RWPE2 (cell line): ENCODE measurements at regions not wholly inside any gene's neighbourhood (a gene's known extent, or its start where the extent isn't known, plus 50 kb on each side); places are given as distances from the start of the nearest gene placed in this dataset.

Experiments
- ATAC-seq: fragments of 200-7000 bp; cut with Tn5 transposase; 3 replicates; pipeline ENCODE4 v1.9.1; 2021; ENCODE audit warnings: low read depth
- DNase-seq: peaks from one replicate; pipeline ENCODE4 v3.0.0-alpha.2; 2020; ENCODE audit warnings: low spot score
- H3K27ac ChIP-seq: fragments of 450-650 bp; 2 replicates; pipeline ENCODE4 v1.5.1; 2017; ENCODE audit warnings: mild to moderate bottlenecking; ENCODE audit not compliant: poor library complexity, severe bottlenecking
- H3K27me3 ChIP-seq: fragments of 250-450 bp; sonication (Bioruptor Pico); 2 replicates; pipeline ENCODE4 v1.5.1; 2021; ENCODE audit warnings: mild to moderate bottlenecking, moderate library complexity; ENCODE audit not compliant: insufficient read depth, poor library complexity, severe bottlenecking
- H3K36me3 ChIP-seq: fragments of 250-450 bp; sonication (Bioruptor Pico); 2 replicates; pipeline ENCODE4 v1.5.1; 2020; ENCODE audit warnings: low read depth, mild to moderate bottlenecking, moderate library complexity
- H3K4me1 ChIP-seq: fragments of 250-450 bp; sonication (Bioruptor Pico); 2 replicates; pipeline ENCODE4 v1.5.1; 2021; ENCODE audit warnings: mild to moderate bottlenecking, moderate library complexity; ENCODE audit not compliant: insufficient read depth, poor library complexity, severe bottlenecking
- H3K4me3 ChIP-seq: fragments of 250-450 bp; sonication (Bioruptor Pico); 2 replicates; pipeline ENCODE4 v1.5.1; 2021; ENCODE audit warnings: mild to moderate bottlenecking, moderate library complexity; ENCODE audit not compliant: severe bottlenecking
- H3K9me3 ChIP-seq: fragments of 250-450 bp; sonication (Bioruptor Pico); 2 replicates; pipeline ENCODE4 v1.5.1; 2021; ENCODE audit warnings: mild to moderate bottlenecking, moderate library complexity; ENCODE audit not compliant: severe bottlenecking
- TF ChIP-seq, protein P1 (sequence below): fragments of 450-650 bp; IDR thresholded peaks from one replicate; pipeline ENCODE4 v1.5.1; 2017; ENCODE audit warnings: mild to moderate bottlenecking, moderate library complexity; ENCODE audit not compliant: poor library complexity, severe bottlenecking

DNA sequence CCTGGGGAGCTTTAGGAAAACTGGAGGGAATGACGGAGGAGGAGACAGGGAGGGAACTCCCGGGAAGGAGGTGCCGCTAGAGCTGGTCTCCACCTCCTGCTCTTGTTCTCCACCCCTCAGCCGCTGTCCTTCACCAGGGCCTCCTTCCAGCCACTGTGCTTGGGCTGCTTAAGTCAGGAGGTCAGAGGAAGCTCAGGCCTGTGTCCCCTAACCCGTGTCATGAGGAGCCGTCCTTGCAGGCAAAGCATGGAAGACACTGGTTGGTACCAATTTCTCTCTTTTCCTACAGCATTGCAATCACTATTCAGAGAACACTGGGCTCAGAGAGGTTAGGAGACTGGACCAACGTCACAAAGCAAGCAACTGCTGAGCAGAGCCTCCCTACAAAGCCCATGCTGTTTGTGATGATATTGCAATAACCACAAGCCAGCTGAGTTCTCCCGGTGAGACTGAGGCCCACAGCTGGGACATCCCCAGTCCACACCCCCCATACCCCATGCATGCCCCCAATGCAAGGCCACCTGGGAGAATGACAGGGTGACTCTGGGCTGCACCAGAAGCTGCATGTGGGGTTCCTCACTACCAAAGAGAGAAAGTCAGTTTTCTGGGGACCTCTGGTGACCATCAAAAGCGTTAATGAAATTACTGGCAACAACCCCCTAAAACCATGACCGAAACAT, 427.5 kb downstream of the NPHP4 start:
- no peak for DNase-seq

DNA sequence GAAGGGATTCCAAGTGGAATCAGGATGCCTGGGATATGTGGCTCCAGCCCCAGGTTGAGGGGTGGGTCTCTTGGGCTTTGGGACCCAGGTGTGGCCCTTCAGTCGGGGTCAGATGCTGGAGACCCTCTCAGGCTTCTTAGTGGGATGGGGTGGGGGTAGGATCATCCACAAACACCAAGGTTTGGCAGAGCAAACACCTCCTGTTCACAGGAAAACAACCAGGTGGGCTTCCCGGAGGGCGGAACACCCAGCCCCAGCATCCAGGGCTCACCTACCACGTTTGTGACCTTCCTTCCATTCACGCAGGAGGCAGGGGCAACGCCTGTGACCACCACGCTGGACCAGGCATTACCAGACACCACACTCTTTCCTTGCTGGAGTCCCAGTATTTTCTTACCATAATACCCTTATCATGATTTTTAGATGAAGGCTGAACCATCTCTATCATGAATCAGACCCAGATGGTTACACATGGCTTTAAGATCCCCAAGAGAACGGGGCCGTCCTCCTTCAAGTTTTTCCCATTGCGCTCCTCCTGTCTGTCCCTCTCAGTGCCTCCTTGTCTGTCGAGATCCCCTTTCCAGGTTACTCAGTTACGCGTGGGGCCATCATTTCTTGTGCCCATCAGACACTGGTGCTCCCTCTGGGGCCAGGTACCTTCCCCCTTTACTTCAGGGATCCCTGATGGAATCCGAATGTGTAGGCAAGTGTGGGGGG, 428.2 kb downstream of the NPHP4 start:
- peaks cover 2% of the 10 kb centered on the region for H3K9me3 ChIP-seq
- no peak overlapping the region for H3K27ac ChIP-seq
- TF ChIP-seq, protein P1, sequence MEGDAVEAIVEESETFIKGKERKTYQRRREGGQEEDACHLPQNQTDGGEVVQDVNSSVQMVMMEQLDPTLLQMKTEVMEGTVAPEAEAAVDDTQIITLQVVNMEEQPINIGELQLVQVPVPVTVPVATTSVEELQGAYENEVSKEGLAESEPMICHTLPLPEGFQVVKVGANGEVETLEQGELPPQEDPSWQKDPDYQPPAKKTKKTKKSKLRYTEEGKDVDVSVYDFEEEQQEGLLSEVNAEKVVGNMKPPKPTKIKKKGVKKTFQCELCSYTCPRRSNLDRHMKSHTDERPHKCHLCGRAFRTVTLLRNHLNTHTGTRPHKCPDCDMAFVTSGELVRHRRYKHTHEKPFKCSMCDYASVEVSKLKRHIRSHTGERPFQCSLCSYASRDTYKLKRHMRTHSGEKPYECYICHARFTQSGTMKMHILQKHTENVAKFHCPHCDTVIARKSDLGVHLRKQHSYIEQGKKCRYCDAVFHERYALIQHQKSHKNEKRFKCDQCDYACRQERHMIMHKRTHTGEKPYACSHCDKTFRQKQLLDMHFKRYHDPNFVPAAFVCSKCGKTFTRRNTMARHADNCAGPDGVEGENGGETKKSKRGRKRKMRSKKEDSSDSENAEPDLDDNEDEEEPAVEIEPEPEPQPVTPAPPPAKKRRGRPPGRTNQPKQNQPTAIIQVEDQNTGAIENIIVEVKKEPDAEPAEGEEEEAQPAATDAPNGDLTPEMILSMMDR: no peak
- ATAC-seq (no peak), DNase-seq (no peak)
- no peaks in the 10 kb centered on the region for H3K36me3 ChIP-seq
- H3K4me1 ChIP-seq: no peaks in the 10 kb centered on the region
- H3K27me3 ChIP-seq: no peaks in the 10 kb centered on the region
- no peak overlapping the region for H3K4me3 ChIP-seq

More for the DNA sequence above, 427.5 kb downstream of the NPHP4 start:
- no peaks in the 10 kb centered on the region for H3K9me3 ChIP-seq
- TF ChIP-seq, protein P1: no peak
- no peaks in the 10 kb centered on the region for H3K4me1 ChIP-seq
- no peaks in the 10 kb centered on the region for H3K27me3 ChIP-seq
- no peak overlapping the region for H3K4me3 ChIP-seq
- no peaks in the 10 kb centered on the region for H3K36me3 ChIP-seq
- no peak overlapping the region for H3K27ac ChIP-seq
- no peak for ATAC-seq

DNA sequence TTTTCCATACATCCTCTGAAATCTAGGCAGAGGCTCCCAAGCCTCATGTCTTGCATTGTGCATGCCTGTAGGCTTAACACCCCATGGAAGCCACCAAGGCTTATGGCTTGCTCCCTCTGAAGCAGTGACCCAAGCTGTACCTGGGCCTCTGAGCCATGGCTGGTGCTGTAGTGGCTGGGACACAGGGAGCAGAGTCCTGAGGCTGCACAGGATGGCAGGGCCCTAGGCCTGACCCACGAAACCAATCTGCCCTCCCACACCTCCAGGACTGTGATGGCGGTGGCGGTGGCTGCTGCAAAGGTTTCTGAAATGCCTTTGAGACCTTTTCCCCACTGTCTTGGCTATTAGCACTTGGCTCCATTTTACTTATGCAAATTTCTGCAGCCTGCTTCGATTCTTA, 429.5 kb downstream of the NPHP4 start:
- H3K27me3 ChIP-seq: no peaks in the 10 kb centered on the region
- H3K9me3 ChIP-seq: peaks cover 6% of the 10 kb centered on the region
- H3K4me3 ChIP-seq: no peak overlapping the region
- H3K27ac ChIP-seq: no peak overlapping the region
- no peak for ATAC-seq
- no peaks in the 10 kb centered on the region for H3K4me1 ChIP-seq
- no peak for DNase-seq
- TF ChIP-seq, protein P1: no peak
- H3K36me3 ChIP-seq: no peaks in the 10 kb centered on the region

DNA sequence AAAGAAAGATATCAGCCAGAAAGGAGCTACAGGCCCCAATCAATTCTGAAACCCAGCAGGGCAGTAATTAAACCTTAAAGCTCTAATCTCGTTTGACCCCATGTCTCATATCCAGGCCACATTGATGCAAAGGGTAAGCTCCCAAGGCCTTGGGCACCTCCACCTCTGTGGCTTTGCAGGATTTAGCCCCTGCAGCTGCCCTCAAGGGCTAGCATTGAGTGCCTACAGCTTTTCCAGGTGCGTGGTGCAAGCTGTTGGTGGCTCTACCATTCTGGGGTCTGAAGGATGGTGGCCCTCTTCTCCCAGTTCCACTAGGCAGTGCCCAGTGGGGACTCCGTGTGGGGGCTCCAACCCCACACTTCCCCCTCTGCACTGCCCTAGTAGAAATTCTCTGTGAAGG, 429.9 kb downstream of the NPHP4 start:
- H3K36me3 ChIP-seq: no peaks in the 10 kb centered on the region
- no peaks in the 10 kb centered on the region for H3K27me3 ChIP-seq
- no peak overlapping the region for H3K4me3 ChIP-seq
- H3K27ac ChIP-seq: no peak overlapping the region
- no peaks in the 10 kb centered on the region for H3K4me1 ChIP-seq
- DNase-seq (no peak), ATAC-seq (no peak)
- peaks cover 6% of the 10 kb centered on the region for H3K9me3 ChIP-seq
- TF ChIP-seq, protein P1: no peak

DNA sequence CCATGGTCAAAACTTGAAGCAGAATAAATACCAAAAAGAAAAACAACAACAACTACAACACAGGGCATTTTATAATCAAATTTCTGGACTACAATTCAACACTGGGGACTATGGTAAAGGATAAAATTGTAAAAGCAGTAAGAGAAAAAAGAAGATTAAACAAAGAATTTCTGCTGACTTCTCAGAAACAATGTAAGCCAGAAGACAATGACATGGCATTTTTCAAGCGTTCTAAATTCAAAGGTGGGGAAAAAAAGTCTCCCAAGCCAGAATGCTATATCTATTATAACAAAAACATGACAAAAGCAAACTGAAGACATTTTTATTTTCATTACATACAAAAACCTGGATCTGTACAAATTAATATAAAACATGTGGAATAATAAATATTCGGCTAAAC, 433.1 kb downstream of the NPHP4 start:
- H3K9me3 ChIP-seq: peaks cover 6% of the 10 kb centered on the region
- DNase-seq: no peak

More for the DNA sequence above, 433.1 kb downstream of the NPHP4 start:
- Histone ChIP-seq H3K36me3 (no peaks in the 10 kb centered on the region), H3K4me3 (no peak overlapping the region), H3K4me1 (no peaks in the 10 kb centered on the region), H3K27ac (no peak overlapping the region), H3K27me3 (no peaks in the 10 kb centered on the region)
- ATAC-seq: no peak
- TF ChIP-seq, protein P1: no peak
